ENCODE measurements at regions not wholly inside any gene's neighbourhood (a gene's known extent, or its start where the extent isn't known, plus 50 kb on each side); places are given as distances from the start of the nearest gene placed in this dataset.

- TF ChIP-seq, protein P1, sequence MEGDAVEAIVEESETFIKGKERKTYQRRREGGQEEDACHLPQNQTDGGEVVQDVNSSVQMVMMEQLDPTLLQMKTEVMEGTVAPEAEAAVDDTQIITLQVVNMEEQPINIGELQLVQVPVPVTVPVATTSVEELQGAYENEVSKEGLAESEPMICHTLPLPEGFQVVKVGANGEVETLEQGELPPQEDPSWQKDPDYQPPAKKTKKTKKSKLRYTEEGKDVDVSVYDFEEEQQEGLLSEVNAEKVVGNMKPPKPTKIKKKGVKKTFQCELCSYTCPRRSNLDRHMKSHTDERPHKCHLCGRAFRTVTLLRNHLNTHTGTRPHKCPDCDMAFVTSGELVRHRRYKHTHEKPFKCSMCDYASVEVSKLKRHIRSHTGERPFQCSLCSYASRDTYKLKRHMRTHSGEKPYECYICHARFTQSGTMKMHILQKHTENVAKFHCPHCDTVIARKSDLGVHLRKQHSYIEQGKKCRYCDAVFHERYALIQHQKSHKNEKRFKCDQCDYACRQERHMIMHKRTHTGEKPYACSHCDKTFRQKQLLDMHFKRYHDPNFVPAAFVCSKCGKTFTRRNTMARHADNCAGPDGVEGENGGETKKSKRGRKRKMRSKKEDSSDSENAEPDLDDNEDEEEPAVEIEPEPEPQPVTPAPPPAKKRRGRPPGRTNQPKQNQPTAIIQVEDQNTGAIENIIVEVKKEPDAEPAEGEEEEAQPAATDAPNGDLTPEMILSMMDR (IDR thresholded peaks at IDR 0.05; ENCODE audit: low read depth, low read length) = no peak
Observed at GRCh38 chr9:99724640-99725039, 97.0 kb upstream of the NR4A3 start.

GRCh38 chr9:99725852-99726251 lies 95.8 kb upstream of the NR4A3 start:
- TF ChIP-seq, protein P1 (IDR thresholded peaks at IDR 0.05; ENCODE audit: low read depth, low read length) = no peak
- no peak for DNase-seq (ENCODE audit: extremely low read depth, low read depth)

More at GRCh38 chr9:99724640-99725039, 97.0 kb upstream of the NR4A3 start:
- no peak for DNase-seq (ENCODE audit: extremely low read depth, low read depth)

DNA sequence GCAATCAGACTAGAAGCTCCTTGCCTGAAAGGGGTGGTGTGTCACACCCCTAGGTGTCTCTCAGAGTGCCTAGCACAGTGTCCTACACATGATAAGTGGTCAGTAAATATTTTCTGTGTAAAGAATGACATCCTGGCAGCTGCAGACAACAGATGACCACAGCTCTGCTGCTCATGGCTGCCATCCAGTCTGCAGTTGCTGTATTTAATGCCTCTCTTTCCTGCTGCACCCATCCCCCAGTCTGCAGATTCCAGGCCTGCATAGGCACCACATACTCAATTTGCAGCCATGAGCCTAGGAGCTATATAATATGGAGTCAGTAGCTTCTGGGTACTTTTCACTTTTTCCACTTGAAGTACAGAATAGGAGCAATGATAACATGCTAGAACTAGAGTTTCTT lies 94.9 kb upstream of the NR4A3 start:
- DNase-seq (ENCODE audit: extremely low read depth, low read depth) = no peak
- TF ChIP-seq, protein P1 (IDR thresholded peaks at IDR 0.05; ENCODE audit: low read depth, low read length) = no peak

DNA sequence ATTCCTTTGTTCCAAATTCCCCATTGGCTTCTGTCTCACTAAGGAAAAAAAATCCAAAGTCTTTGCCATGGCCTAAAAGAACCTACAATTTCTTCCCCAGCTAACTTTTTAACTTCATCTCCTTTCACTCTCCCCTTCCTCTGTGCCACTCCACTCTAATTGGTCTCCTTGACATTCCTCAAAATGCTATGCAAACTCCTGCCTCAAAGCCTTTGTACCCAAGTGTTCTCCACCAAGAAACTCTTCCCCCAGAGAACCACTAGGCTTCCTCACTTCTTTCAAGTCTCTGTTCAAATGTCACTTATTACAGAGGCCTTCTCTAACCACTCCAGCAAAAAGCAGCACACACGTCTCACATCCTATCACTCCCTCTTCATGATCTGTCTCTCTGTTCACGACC lies 91.6 kb upstream of the NR4A3 start:
- no peak for DNase-seq (ENCODE audit: extremely low read depth, low read depth)
- TF ChIP-seq, protein P1 (IDR thresholded peaks at IDR 0.05; ENCODE audit: low read depth, low read length) = no peak

DNA sequence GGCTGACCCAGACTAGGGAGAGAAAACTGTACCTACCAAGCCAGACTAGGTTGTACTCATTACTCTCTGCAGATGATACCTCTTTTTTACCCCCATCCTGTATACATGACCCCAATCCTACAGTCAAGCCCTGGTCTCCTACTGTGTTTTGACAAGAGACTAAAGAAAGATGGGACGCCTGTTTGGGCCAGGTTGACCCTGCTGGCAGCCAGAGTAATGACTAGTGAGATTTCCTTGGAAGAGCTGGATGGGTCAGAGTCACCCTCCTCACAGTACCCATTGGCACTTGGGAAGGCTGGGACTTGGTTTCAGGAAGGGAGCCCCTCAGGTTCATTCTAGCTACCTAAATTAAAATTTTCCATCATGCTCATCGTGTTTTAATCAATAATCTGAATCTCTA lies 89.7 kb upstream of the NR4A3 start:
- TF ChIP-seq, protein P1 (IDR thresholded peaks at IDR 0.05; ENCODE audit: low read depth, low read length) = no peak

DNA sequence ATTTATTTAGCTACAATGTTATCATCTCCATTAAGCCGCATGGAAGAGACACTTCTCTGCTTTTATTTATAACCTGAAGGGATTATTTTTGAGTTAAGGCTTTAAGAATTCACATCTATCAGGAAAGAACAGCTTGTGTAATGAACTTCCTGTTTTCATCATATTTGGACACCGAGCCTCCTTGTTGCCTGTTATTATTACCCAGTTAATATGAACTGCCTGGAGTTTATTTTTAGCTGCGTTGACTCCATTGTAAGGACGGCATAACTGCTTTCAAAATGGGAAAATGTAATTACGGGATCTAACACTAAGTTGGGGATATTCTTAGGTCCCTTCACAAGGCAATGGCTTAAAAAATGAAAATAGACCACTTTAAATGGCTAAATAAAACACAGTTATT lies 89.0 kb upstream of the NR4A3 start:
- TF ChIP-seq, protein P1 (IDR thresholded peaks at IDR 0.05; ENCODE audit: low read depth, low read length) = no peak
- no peak for DNase-seq (ENCODE audit: extremely low read depth, low read depth)

More for the DNA sequence above, 89.7 kb upstream of the NR4A3 start:
- no peak for DNase-seq (ENCODE audit: extremely low read depth, low read depth)

DNA sequence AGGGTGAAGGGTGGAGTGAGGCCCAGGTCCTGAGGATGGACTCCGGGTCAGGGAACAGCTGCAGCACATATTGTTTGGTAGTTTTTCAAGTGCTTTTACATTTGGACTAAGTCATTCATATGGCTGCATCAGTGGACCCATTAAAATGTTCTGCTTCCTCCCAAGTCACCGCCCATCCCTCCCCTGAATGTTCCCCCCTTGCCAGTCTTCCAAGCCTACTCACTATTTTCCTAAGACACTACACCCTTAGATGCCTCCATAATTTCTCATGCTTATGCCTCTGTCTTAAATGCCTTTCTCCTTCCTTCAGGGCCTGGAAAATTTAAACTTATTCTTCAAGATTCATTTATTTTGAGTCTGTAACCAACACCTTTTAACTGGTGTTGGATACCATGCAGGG lies 86.6 kb upstream of the NR4A3 start:
- DNase-seq (ENCODE audit: extremely low read depth, low read depth) = no peak
- TF ChIP-seq, protein P1 (IDR thresholded peaks at IDR 0.05; ENCODE audit: low read depth, low read length) = no peak
